Cerebellar nuclear complex (tissue), 1 donor: ENCODE measurements at regions not wholly inside any gene's neighbourhood (a gene's known extent, or its start where the extent isn't known, plus 50 kb on each side); places are given as distances from the start of the nearest gene placed in this dataset.

Experiments used
- DNase-seq, 2 experiments: peaks; one replicate each; lab custom pipeline; 2025; lab: John Stamatoyannopoulos, UW

DNA sequence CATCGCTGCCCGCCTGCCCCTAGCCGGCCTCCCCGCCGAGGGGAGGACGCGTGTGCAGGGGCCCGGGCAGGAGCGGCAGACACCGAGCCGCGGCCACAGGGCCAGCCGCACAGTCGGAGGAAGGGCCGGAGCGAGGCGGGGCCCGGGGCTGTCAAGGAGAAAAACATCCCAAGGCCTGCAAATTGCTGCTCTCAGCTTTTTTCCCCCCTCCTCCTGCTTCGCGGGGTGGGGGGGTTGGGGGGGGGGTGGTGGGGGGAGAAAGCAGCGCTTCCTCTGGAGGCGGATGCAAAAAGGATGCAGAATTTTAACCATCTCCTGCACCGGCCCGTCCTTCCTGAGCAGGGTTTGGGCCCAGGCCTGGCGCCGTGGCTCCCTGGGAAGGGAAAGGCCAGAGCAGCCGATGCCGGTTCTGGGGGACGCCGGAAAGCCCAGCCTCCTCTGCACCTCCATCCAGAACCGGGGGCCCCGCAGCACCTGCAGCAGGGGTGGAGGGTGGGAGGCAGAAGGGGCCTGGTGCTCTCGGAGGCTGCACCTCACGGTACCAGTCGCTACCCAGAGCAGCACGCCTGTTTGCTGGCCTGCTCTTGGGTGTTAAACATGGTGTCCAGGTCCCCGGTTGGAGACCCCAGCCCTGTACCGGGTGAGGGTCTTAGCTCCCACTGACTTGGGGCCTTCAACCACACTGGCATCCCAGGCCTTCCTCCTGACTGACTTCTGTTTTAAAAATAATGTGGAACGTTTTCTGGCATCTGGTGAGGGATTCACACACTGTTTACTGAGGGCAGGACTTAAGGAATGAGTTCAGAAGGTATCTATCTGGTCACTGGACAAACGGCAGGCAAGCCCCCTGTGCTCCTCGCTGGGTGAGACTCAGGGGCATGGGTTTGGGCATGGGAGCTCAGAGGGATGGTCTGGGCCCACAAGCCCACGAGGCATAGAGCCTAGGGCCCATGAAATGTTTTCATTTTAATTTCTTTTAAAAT lies 77.4 kb upstream of the WNT7B start:
- no peak for DNase-seq

- DNase-seq = peak in 1 of 2 experiments; percentile 58
Observed at GRCh38 chr22:46055181-46055875, 78.4 kb upstream of the WNT7B start.

- peak in 1 of 2 experiments; percentile 48 for DNase-seq
Observed at GRCh38 chr22:46055911-46056545, 79.1 kb upstream of the WNT7B start.

DNA sequence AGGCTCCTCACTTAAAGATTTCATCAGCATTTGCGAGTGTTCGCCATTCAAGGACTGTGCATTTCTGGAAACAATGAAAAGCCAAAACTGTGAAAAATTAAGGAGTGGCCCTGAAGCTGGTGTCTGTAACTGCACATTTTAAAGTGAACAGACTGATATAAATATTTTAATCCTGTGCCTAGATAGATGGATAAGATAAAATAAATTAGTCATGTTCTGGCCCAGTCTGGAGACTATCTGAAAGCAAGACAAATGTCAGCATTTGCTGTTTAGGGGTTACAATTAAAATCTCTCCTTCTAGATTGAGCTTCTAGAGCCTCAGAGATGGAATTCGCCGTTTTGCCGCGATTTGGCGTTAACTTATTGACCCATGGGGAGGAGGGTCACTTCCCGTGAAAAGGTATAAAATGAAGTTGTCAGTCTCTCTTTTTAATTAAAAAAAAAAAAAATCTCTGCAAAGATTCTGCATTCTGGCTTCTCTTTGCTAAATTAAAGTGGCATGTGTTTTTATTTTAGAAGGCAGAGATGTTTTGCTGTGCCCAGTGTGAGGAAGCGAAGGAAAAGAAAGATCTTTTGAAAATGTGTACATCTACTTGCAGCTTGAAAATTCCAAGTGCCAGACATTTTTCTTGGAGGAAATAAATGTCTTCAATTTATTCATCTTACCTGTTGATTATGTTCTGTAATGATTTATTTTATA lies 79.7 kb upstream of the WNT7B start:
- DNase-seq = no peak

GRCh38 chr22:46057246-46058090 lies 80.5 kb upstream of the WNT7B start:
- peak in 1 of 2 experiments; percentile 36 for DNase-seq

DNA sequence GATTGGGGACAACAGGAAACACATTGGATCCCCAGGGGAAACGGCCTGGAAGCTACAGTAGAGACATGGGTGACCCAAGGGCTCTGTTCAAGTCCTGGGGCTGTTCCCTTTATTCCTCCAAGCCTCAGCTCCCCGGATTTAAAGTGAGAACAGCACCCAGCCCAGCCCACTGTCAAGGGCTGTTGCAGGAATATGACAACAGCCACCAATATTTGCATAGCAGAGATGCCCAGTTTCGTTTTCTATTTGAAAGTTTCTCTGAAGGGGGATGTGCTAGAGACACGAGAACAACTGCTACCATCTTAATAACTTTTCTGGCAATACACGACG lies 81.1 kb upstream of the WNT7B start:
- DNase-seq = no peak

- DNase-seq = peak in 1 of 2 experiments; percentile 56
Observed at GRCh38 chr22:46058591-46059519, 81.9 kb upstream of the WNT7B start.

GRCh38 chr22:46060292-46061123 lies 83.5 kb upstream of the WNT7B start:
- no peak for DNase-seq

DNA sequence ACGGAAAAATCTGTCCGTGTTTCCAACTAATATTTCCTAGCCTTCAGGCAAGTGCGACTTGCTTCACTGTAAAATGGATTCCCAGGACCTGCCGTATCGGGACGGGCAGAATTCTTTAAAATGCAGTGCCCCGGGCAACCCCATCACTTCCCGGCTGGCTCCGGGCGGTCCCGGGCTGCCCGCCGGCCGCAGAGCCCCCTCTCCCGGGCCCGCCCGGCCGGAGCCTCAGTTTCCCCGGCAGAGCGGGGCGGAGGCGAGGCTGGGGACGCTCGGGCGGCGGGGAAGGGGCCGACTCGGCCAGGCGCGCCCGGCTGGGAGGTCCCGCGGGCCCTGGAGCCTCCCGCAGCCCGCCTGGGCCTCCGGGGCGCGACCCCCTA lies 84.2 kb upstream of the WNT7B start:
- no peak for DNase-seq

GRCh38 chr22:46061501-46062231 lies 84.7 kb upstream of the WNT7B start:
- no peak for DNase-seq

DNA sequence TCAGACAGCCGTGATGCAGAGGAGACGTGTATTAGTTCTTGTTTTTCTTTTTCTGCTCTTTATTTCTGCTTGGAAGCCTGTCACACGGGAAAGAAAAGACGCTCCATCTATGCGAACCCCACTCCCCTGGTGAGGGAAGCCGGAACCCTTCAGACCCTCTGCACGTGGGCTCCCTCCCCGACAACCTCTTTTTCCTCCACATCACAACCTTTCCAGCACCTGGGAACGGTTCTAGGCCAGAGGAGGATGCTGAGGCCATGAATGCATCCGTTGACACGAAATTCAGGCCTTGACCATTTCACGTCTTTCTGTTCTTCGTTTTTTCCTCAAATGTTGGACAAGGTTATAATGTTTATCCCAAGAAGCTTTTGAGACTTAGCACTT lies 85.3 kb upstream of the WNT7B start:
- DNase-seq = no peak

GRCh38 chr22:46062971-46063631 lies 86.1 kb upstream of the WNT7B start:
- no peak for DNase-seq

GRCh38 chr22:46063846-46064227 lies 86.5 kb upstream of the PPARA start:
- no peak for DNase-seq

DNA sequence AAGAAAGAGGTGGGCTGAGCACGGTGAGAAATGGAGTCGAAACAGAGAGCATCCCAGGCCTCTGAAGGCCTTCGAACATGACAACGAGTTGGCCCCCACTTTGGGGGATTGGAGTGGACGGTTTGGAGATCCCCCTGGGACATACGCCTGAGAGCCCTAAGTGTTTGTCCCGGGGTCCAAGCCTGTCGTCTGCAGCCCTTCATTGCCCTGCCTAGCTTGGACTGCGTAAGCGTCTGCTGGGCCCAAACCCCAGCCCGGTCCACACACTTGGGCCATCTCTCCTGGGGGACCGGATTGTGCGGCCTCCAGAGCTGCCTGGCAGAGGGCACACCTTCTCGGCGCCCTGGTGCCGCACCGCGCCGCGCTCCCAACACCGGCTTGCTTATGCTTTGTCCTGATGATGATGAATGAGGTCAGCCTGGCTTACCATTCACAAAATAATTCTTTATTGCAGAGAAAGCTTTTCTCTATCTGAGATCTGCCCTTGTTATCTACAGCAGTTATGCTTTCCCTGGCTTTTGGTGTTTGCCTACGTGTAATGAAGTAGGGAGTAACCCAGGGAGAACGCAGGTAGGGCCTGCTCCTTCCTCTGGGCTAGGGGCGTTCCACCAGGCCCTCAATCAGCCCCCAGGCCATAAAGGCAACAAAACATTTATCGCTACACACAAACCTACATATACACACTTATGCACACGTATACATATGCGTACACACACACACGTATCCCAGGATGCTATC lies 85.9 kb upstream of the PPARA start:
- DNase-seq = no peak

DNA sequence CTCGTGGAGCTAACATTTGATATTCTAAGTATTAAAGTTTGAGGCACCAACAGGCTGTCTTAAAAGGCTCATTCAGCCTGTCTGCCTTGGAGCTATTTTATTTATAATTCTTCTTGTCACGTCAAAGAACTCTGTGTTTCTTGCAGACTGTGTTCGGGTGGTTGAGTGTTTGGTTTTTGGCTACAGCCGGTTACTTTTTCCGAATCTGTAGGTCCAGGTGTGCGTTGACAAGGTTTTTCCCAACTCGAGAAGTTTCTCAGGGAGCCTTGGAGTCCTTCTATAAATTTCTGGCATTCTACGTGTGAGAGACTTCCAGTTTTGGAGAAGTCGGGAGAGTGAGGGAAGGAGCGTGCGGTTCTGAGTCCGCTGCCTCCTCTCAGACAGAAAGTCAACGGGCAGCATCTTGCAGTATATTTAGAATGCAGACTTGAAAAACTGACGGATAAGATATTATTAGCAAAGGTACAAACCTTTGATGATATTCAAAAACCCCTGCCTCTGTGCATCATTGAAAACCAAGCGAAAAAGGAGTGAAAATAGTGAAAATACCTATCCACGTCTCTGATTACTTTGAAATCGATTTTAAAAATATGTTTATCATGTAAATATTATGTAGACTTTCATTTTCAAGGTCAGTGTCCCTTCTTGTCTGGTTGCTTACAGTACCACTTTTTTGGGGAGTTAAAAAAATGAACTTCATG lies 85.2 kb upstream of the PPARA start:
- no peak for DNase-seq

GRCh38 chr22:46065691-46066454 lies 84.5 kb upstream of the PPARA start:
- no peak for DNase-seq
